ENCODE measurements at regions not wholly inside any gene's neighbourhood (a gene's known extent, or its start where the extent isn't known, plus 50 kb on each side); places are given as distances from the start of the nearest gene placed in this dataset.

GRCh38 chr22:48864748-48865147, 962.9 kb downstream of the BRD1 start:
- no peak for TF ChIP-seq CTCF (IDR thresholded peaks at IDR 0.05)
- TF ChIP-seq POLR2A (IDR thresholded peaks at IDR 0.05), result no peak
